AG04449 (cell line): ENCODE measurements at regions not wholly inside any gene's neighbourhood (a gene's known extent, or its start where the extent isn't known, plus 50 kb on each side); places are given as distances from the start of the nearest gene placed in this dataset.
A peak's percentile ranks its signal among the peaks of the same experiment; 100 is the strongest.
"Not testable (repeated sequence)": the region's sequence is repeated elsewhere in the genome, so short reads cannot be mapped to it uniquely, and the experiment has no call there.

Experiments used
- CTCF ChIA-PET: fragments of 350-600 bp; formaldehyde crosslinking; extraction: SDS; loops from one replicate; lab custom pipeline; 2021; ENCODE audit warnings: antibody characterized with exemption; lab: Yijun Ruan, JAX
- POLR2A ChIA-PET: fragments of 400-600, 350-600 bp; formaldehyde crosslinking; extraction: SDS; loops from one replicate; lab custom pipeline; 2020; ENCODE audit warnings: antibody characterized with exemption, inconsistent platforms; lab: Yijun Ruan, JAX
- DNase-seq: peaks from one replicate; pipeline ENCODE4 v3.0.0-alpha.2; 2010; ENCODE audit warnings: low read depth, low spot score
- H3K4me3 ChIP-seq: 2 replicates; pipeline ENCODE4 v1.5.1; 2011; ENCODE audit warnings: low read depth, mild to moderate bottlenecking, control low read depth, low read length
- TF ChIP-seq, protein P1 (sequence below): IDR thresholded peaks from one replicate; pipeline ENCODE4 v1.5.1; 2011; ENCODE audit warnings: mild to moderate bottlenecking, moderate library complexity, low read length, control low read depth, inconsistent platforms; ENCODE audit not compliant: insufficient read depth; ENCODE audit errors: missing control alignments

DNA sequence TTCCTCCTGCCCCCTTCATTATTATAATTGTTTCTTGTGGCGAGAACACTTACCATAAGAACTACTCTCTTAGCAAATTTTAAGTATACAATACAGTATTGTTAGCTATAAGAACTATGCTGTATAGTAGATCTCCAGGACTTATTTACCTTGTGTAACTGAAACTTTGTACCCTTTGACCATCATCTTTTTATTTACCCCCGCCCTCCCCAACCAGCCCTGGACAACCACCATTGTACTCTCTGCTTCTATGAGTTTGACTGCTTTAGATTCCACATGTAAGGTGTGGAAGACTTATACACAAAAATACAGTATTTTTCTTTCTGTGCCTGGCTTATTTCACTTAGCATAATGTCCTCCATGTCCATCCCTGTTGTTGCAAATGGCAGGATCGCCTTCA lies 161.1 kb downstream of the PHF8 start:
- no peak for DNase-seq
- TF ChIP-seq, protein P1, sequence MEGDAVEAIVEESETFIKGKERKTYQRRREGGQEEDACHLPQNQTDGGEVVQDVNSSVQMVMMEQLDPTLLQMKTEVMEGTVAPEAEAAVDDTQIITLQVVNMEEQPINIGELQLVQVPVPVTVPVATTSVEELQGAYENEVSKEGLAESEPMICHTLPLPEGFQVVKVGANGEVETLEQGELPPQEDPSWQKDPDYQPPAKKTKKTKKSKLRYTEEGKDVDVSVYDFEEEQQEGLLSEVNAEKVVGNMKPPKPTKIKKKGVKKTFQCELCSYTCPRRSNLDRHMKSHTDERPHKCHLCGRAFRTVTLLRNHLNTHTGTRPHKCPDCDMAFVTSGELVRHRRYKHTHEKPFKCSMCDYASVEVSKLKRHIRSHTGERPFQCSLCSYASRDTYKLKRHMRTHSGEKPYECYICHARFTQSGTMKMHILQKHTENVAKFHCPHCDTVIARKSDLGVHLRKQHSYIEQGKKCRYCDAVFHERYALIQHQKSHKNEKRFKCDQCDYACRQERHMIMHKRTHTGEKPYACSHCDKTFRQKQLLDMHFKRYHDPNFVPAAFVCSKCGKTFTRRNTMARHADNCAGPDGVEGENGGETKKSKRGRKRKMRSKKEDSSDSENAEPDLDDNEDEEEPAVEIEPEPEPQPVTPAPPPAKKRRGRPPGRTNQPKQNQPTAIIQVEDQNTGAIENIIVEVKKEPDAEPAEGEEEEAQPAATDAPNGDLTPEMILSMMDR = no peak
- CTCF ChIA-PET = no interaction called here
- POLR2A ChIA-PET = no interaction called here
- H3K4me3 ChIP-seq = no peak overlapping the region

DNA sequence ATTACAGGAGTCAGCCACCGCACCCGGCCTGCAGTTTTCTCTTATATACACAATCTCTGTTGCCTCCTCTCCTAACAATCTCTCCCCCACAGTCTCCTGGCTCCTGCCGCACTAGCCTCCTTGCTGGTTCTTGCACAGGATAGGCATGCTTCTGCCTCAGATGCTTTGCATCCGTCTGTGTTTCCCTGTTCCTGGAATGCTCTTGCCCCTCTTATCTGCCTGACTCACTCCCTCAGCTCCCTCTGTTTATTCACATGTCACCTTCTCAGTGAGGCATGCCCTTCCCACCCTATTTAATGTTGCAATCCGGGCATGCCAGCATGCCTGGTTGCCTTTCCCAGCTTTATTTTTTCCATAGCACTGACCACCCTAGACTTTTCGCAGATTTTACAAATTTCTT lies 161.9 kb downstream of the PHF8 start:
- POLR2A ChIA-PET = no interaction called here
- CTCF ChIA-PET = no interaction called here
- TF ChIP-seq, protein P1 = no peak
- H3K4me3 ChIP-seq = no peak overlapping the region
- DNase-seq = peak; percentile 1

DNA sequence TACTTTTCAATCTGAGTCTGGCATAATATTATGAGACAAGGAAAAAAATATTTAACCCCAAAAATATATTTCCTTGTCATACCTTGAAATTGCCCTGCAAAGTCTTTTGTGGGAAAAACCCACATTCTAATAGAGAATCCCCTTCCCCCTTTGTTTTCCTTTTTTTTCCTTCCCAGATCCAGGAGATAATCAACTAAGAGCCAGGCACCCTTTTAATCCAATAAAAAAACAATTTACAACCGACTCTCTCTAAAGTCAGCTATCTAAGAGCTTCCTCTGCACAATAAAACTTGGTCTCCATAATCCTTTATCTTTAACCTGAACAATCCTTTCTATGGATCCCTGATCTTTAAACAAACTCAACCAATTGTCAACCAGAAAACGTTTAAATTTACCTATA lies 163.5 kb downstream of the PHF8 start:
- POLR2A ChIA-PET, H3K4me3 ChIP-seq, CTCF ChIA-PET, DNase-seq: not testable (repeated sequence)

- CTCF ChIA-PET = no interaction called here
- TF ChIP-seq, protein P1 = no peak
- H3K4me3 ChIP-seq = no peak overlapping the region
- no peak for DNase-seq
- POLR2A ChIA-PET = no interaction called here
These were observed 173.4 kb upstream of the HUWE1 start for GRCh38 chrX:53859890-53860289.

- ChIA-PET POLR2A (no interaction called here), CTCF (interaction anchor here (0.9 to 1.0 kb wide), 2 partner anchors 146 to 148 kb away, joined by 3 read pairs; partner anchors contain the start of gene HUWE1)
- H3K4me3 ChIP-seq = no peak overlapping the region
- DNase-seq = no peak
- TF ChIP-seq, protein P1 = no peak
These were observed 145.4 kb upstream of the HUWE1 start for GRCh38 chrX:53831662-53832635.

DNA sequence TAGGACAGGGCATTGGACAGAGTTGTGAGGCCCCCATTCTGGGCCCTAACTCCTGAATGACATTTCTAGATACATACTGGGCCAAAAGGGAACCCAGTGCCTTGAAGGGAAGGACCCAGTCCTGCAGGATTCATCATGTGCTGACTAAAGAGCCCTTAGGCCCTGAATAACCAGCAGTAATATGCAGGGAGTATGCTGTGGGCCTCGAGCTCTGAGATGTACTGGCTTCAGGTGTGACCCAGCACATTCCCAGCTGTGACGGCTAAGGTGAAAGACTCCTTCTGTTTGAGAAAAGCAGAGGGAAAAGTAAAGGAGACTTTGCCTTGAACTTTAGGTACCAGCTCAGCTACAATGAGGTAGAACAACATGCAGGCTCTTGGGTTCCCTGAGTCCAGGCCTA lies 138.2 kb upstream of the HUWE1 start:
- TF ChIP-seq, protein P1 = no peak
- DNase-seq = no peak
- no peak overlapping the region for H3K4me3 ChIP-seq
- CTCF ChIA-PET = no interaction called here
- POLR2A ChIA-PET = no interaction called here

DNA sequence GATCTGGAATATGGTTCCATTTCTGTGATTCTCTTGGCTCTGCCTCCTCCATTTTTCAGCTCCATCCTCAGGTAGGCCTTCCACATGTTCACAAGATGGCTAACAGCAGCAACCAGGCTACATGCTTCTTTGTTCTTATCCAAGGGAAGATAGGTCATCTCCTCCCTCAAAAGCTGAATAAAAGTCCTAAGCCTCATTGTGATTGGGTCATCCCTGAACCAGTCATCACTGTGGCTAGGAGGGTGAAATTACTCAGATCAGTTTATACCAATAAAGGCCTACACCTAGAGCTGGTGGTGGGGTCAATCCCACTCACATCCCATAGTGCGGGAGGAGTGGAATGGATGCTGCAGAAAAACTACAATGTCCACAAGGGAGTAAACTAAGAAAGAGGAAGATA lies 131.6 kb upstream of the HUWE1 start:
- POLR2A ChIA-PET, DNase-seq: not testable (repeated sequence)

More for the DNA sequence above, 131.6 kb upstream of the HUWE1 start:
- H3K4me3 ChIP-seq, CTCF ChIA-PET: not testable (repeated sequence)
